ENCODE measurements at regions not wholly inside any gene's neighbourhood (a gene's known extent, or its start where the extent isn't known, plus 50 kb on each side); places are given as distances from the start of the nearest gene placed in this dataset.

DNA sequence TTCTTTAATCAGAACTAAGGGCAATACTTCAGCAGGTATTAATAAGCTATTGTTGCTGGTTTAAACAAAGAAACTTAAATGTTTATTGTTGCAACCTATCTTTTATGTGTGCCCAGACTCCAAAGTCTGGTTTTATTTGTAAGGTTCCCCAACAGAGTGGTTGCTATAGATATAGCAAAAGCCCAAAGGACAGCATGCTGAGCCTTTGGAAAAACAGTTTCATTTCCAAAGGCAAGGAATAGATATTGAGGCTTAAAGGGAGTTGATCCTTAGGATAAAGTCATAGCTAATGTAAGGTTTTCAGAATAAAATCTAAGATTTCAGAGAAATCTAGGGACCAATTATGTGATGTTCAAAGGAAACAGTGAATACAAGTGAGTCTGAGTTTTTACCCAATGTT lies 413.2 kb upstream of the SLC14A2 start:
- TF ChIP-seq, protein P1, sequence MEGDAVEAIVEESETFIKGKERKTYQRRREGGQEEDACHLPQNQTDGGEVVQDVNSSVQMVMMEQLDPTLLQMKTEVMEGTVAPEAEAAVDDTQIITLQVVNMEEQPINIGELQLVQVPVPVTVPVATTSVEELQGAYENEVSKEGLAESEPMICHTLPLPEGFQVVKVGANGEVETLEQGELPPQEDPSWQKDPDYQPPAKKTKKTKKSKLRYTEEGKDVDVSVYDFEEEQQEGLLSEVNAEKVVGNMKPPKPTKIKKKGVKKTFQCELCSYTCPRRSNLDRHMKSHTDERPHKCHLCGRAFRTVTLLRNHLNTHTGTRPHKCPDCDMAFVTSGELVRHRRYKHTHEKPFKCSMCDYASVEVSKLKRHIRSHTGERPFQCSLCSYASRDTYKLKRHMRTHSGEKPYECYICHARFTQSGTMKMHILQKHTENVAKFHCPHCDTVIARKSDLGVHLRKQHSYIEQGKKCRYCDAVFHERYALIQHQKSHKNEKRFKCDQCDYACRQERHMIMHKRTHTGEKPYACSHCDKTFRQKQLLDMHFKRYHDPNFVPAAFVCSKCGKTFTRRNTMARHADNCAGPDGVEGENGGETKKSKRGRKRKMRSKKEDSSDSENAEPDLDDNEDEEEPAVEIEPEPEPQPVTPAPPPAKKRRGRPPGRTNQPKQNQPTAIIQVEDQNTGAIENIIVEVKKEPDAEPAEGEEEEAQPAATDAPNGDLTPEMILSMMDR (IDR thresholded peaks at IDR 0.05), result no peak
- TF ChIP-seq EZH2 (IDR thresholded peaks at IDR 0.05; ENCODE audit: borderline replicate concordance, insufficient read depth, low read depth, low read length, poor library complexity, severe bottlenecking), result no peak
